Lower leg skin (tissue), 3 donors: ENCODE measurements at regions not wholly inside any gene's neighbourhood (a gene's known extent, or its start where the extent isn't known, plus 50 kb on each side); places are given as distances from the start of the nearest gene placed in this dataset.

Source experiments
- CTCF ChIP-seq, 3 donors: fragments of 450-650 bp; IDR thresholded peaks; one replicate each; pipeline ENCODE4 v1.5.1; 2016; ENCODE audit warnings: antibody characterized with exemption in 3 of 3, mild to moderate bottlenecking in 3 of 3, moderate library complexity in 2 of 3
- POLR2A ChIP-seq, 2 donors: fragments of 450-650 bp; IDR thresholded peaks; one replicate each; pipeline ENCODE4 v1.6.1; 2016 to 2017; ENCODE audit warnings: antibody characterized with exemption in 2 of 2, mild to moderate bottlenecking in 1 of 2, moderate library complexity in 1 of 2

DNA sequence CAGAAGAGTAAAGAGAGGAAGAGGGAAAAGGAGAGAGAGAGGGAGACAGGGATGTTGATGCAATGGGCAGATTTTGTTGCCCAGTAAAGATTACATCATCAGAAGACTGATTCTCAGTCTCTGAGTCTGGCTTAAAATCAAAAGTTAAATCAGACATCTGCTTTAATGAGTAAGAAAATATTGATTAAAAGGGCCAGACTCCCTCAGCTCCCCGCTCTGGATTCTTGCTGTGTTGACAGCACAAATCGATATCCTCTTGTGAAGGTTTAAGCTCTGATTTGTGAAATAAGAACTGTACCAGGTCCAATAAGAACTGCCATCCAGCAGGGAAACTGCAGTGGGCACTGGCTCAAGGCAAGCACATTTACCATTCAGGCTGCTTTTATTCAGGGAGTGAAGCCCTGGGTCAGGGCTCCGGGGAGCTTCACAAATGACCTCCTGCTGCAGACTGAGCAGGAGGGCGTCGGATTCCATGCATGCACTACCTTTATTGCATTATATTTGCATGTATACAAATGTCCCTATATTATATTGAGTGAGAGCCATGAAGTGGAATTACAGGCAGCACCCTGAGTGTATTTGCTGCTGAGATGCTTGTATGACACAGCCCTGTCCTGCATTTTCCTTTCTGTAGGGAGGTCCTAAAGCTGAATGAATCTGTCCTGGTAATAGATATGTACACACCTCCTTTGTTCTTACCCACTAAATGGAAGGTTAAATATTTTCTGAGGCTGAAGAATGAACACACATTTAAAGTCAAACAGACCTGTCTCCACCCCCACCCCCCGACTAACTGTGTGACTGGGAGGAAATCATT, 401.5 kb downstream of the REEP3 start:
- TF ChIP-seq CTCF (IDR thresholded peaks at IDR 0.05) (no peak), POLR2A (IDR thresholded peaks at IDR 0.05) (no peak)
